ENCODE measurements at regions not wholly inside any gene's neighbourhood (a gene's known extent, or its start where the extent isn't known, plus 50 kb on each side); places are given as distances from the start of the nearest gene placed in this dataset.
"Not testable (repeated sequence)": the region's sequence is repeated elsewhere in the genome, so short reads cannot be mapped to it uniquely, and the experiment has no call there.

DNA sequence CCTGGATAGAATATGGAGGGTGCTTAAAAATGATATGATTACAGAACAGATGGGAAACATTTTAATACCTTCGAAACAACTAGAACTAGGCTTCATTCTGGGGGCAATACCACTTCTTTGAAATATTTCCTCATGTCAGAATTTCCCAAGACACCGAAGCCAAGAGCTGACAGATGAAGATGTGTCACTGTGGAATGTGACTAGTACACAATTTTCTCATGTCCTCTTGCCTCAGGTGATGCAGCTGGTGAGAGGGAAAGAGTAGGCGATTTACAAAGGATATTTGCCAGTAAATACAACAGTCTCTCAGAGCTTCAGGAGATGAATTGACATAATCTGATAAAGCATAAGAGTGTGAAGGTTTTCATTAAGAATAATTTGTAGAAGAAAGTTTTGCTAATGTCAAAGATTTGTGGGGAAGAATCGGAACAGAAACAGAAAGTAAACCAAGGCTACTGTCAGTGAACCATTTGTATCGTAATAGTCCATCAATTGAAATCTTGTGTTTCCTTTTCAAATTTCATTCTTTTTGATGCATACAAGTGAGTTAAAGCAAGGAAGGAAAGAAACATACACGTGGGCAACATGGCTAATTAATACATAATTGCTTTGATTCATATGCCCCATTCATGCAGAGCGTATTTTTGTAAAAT lies 164.7 kb upstream of the CCN2 start:
- no peaks in the 10 kb centered on the region for H3K36me3 ChIP-seq (ENCODE audit: control insufficient read depth in 2 of 2, insufficient read depth in 2 of 2, low read length in 2 of 2)
- peaks cover 0 to 2% of the 10 kb centered on the region in 2 donors for H3K4me1 ChIP-seq (ENCODE audit: control insufficient read depth in 2 of 2, insufficient read depth in 2 of 2, low read length in 2 of 2)
- peak overlapping the region; percentile 29 to 44 for H3K4me3 ChIP-seq (ENCODE audit: low read length in 2 of 2)
- H3K27me3 ChIP-seq (ENCODE audit: control insufficient read depth in 2 of 2, insufficient read depth in 2 of 2, low read length in 2 of 2), result no peaks in the 10 kb centered on the region
- H3K9ac ChIP-seq (ENCODE audit: low read depth in 1 of 2, low read length in 2 of 2), result no peak overlapping the region
- no peak overlapping the region for H3K27ac ChIP-seq (ENCODE audit: low read depth in 2 of 2, low read length in 2 of 2)
- H3K9me3 ChIP-seq (ENCODE audit: control insufficient read depth in 2 of 2, low read length in 2 of 2), result no peaks in the 10 kb centered on the region

DNA sequence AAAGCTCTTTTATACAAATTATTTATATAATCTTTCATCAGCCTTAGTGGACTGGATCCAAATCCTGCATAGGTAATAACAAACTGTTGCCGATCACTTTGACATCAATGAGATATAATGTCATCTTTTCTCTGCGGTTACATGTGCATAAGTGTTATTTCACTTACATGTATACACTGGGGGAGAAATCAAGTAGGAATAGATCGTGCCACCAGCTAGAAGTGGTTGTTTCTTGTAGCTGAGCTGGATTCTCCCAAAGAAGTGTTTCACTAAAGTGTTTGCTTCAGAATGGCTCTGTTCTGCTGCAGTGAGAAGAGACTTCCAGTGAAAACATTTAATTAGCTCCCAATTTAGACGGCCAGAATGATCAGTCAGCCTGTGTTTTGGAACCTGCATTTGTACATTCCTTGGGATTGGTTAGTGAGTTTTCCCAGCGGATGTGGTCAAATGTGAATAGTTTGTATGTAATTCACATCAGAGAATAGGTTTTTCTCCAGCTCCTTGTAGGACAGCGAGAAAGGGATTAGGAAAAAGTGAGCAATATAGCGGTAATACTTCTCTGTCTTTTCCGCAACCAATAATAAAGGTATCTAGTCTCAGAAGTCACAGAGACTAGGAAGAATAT lies 163.1 kb upstream of the CCN2 start:
- H3K4me3 ChIP-seq (ENCODE audit: low read length in 2 of 2), result no peak overlapping the region
- no peak overlapping the region for H3K9ac ChIP-seq (ENCODE audit: low read depth in 1 of 2, low read length in 2 of 2)
- no peaks in the 10 kb centered on the region for H3K27me3 ChIP-seq (ENCODE audit: control insufficient read depth in 2 of 2, insufficient read depth in 2 of 2, low read length in 2 of 2)
- peaks cover 0 to 2% of the 10 kb centered on the region in 2 donors for H3K4me1 ChIP-seq (ENCODE audit: control insufficient read depth in 2 of 2, insufficient read depth in 2 of 2, low read length in 2 of 2)
- H3K27ac ChIP-seq (ENCODE audit: low read depth in 2 of 2, low read length in 2 of 2), result no peak overlapping the region
- H3K9me3 ChIP-seq (ENCODE audit: control insufficient read depth in 2 of 2, low read length in 2 of 2), result peaks cover 0 to under 1% of the 10 kb centered on the region in 2 donors
- H3K36me3 ChIP-seq (ENCODE audit: control insufficient read depth in 2 of 2, insufficient read depth in 2 of 2, low read length in 2 of 2), result no peaks in the 10 kb centered on the region

DNA sequence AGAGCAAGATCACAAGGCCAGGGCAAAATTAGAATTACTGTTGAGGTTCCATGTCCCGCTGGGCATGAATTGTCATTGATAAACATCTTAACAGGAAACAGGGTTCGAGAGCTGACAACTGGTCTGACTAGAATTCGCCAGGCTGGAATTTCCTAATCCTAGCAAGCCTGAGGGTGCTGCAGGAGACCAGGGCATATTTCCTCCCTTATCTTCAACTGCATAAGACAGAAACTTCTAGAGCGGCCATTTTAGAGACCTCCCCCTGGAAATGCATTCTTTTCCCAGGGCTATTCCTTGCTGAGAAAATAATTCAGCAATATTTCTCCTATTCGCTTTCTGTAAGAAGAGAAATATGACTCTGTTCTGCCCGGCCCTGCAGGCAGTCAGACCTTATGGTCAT lies 158.6 kb upstream of the CCN2 start:
- H3K27me3 ChIP-seq (ENCODE audit: control insufficient read depth in 2 of 2, insufficient read depth in 2 of 2, low read length in 2 of 2); H3K4me3 ChIP-seq (ENCODE audit: low read length in 2 of 2); H3K4me1 ChIP-seq (ENCODE audit: control insufficient read depth in 2 of 2, insufficient read depth in 2 of 2, low read length in 2 of 2); H3K36me3 ChIP-seq (ENCODE audit: control insufficient read depth in 2 of 2, insufficient read depth in 2 of 2, low read length in 2 of 2); H3K27ac ChIP-seq (ENCODE audit: low read depth in 2 of 2, low read length in 2 of 2); H3K9me3 ChIP-seq (ENCODE audit: control insufficient read depth in 2 of 2, low read length in 2 of 2); H3K9ac ChIP-seq (ENCODE audit: low read depth in 1 of 2, low read length in 2 of 2): not testable (repeated sequence)

DNA sequence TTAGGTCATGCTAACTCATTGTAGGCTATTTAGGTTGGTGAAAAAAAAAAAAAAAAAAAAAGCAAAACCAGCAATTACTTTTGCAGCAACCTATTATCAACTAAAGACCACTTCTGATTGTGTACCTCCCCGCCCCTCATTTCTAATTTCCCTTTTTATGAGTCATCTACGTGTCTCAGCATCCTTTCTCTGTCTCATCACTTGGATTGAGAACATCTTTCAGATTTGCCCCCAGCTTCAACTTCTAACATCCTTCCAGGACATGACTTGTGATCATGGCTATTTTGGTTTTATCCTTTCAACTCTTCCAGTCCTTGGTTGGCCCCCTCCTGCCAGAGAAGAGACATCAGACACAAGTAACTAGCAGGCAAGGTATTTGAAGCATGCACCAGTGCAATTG lies 156.7 kb upstream of the CCN2 start:
- Histone ChIP-seq H3K36me3 (ENCODE audit: control insufficient read depth in 2 of 2, insufficient read depth in 2 of 2, low read length in 2 of 2) (no peaks in the 10 kb centered on the region), H3K4me1 (ENCODE audit: control insufficient read depth in 2 of 2, insufficient read depth in 2 of 2, low read length in 2 of 2) (no peaks in the 10 kb centered on the region), H3K9ac (ENCODE audit: low read depth in 1 of 2, low read length in 2 of 2) (no peak overlapping the region), H3K27me3 (ENCODE audit: control insufficient read depth in 2 of 2, insufficient read depth in 2 of 2, low read length in 2 of 2) (no peaks in the 10 kb centered on the region), H3K4me3 (ENCODE audit: low read length in 2 of 2) (no peak overlapping the region), H3K27ac (ENCODE audit: low read depth in 2 of 2, low read length in 2 of 2) (no peak overlapping the region), H3K9me3 (ENCODE audit: control insufficient read depth in 2 of 2, low read length in 2 of 2) (peaks cover 0 to 6% of the 10 kb centered on the region in 2 donors)

DNA sequence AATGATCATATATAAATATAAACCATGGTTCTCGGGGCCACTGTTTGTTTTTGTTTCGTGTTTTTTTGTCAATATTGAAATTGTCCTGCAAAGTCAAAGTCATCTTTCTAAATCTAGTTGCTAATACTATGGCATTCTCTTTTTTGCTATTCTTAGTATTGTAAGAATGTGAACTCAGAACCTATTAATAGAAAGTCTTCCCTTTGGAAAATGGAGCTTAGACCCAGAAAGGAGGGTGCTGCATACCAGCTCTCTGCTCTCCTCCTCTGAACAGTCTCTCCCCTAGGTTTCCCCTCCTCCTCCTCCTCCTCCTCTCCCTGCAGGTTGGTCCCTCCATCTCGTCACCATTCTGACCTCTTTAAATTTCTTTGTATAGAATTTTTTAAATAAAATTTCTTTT lies 150.4 kb upstream of the CCN2 start:
- Histone ChIP-seq H3K9ac (ENCODE audit: low read depth in 1 of 2, low read length in 2 of 2) (no peak overlapping the region), H3K9me3 (ENCODE audit: control insufficient read depth in 2 of 2, low read length in 2 of 2) (no peaks in the 10 kb centered on the region), H3K4me1 (ENCODE audit: control insufficient read depth in 2 of 2, insufficient read depth in 2 of 2, low read length in 2 of 2) (no peaks in the 10 kb centered on the region), H3K4me3 (ENCODE audit: low read length in 2 of 2) (no peak overlapping the region), H3K36me3 (ENCODE audit: control insufficient read depth in 2 of 2, insufficient read depth in 2 of 2, low read length in 2 of 2) (no peaks in the 10 kb centered on the region), H3K27me3 (ENCODE audit: control insufficient read depth in 2 of 2, insufficient read depth in 2 of 2, low read length in 2 of 2) (no peaks in the 10 kb centered on the region), H3K27ac (ENCODE audit: low read depth in 2 of 2, low read length in 2 of 2) (no peak overlapping the region)

DNA sequence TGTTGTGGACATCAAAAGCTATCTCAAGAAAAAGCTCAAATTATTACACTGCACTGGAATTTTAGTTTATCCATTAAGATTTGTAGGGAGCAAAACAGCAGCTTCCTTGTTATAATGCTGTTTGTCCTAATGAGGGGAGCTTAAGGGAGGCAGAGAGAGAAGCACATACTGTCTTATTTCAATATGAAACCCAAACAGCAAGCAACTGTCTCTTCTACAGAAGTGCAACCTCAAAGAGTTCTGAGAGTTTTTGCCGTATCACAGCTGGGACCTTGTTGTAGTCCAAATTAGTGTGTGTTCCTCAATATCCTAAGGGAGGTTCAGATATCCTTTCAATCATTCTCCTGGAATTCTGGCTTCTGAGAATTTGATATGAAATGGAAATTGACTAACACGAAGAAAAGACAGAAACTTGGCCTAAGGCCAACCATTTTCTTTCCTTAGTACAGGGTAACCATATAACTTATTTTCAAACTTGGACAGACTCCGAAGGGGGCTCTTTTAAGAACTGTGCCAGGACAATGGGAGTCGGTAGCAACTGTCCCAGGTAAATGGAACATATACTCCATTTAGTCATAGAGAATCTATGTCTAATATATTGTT lies 149.3 kb upstream of the CCN2 start:
- H3K4me1 ChIP-seq (ENCODE audit: control insufficient read depth in 2 of 2, insufficient read depth in 2 of 2, low read length in 2 of 2), result no peaks in the 10 kb centered on the region
- H3K27me3 ChIP-seq (ENCODE audit: control insufficient read depth in 2 of 2, insufficient read depth in 2 of 2, low read length in 2 of 2), result no peaks in the 10 kb centered on the region
- no peak overlapping the region for H3K27ac ChIP-seq (ENCODE audit: low read depth in 2 of 2, low read length in 2 of 2)
- no peaks in the 10 kb centered on the region for H3K9me3 ChIP-seq (ENCODE audit: control insufficient read depth in 2 of 2, low read length in 2 of 2)
- H3K4me3 ChIP-seq (ENCODE audit: low read length in 2 of 2), result no peak overlapping the region
- H3K36me3 ChIP-seq (ENCODE audit: control insufficient read depth in 2 of 2, insufficient read depth in 2 of 2, low read length in 2 of 2), result no peaks in the 10 kb centered on the region
- no peak overlapping the region for H3K9ac ChIP-seq (ENCODE audit: low read depth in 1 of 2, low read length in 2 of 2)

DNA sequence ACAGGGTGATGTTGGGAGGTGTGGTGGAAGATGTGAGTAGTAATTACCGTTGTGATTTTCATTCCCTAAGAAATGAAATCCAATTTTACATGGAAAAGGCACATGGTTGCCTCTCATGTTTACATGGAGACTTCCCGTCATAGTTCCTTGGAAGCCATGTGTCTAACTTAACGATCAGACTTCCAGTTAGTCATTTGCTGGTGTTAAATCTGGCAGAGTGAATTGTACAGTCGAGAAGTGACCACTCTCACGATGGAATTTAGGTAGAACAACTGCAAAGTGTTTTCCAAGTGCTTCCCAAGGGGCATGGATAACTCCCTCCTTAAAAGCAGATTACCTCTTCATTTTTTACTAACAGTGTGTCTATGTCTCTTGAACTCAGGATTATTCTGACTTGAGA lies 145.8 kb upstream of the CCN2 start:
- no peak overlapping the region for H3K9ac ChIP-seq (ENCODE audit: low read depth in 1 of 2, low read length in 2 of 2)
- no peaks in the 10 kb centered on the region for H3K9me3 ChIP-seq (ENCODE audit: control insufficient read depth in 2 of 2, low read length in 2 of 2)

DNA sequence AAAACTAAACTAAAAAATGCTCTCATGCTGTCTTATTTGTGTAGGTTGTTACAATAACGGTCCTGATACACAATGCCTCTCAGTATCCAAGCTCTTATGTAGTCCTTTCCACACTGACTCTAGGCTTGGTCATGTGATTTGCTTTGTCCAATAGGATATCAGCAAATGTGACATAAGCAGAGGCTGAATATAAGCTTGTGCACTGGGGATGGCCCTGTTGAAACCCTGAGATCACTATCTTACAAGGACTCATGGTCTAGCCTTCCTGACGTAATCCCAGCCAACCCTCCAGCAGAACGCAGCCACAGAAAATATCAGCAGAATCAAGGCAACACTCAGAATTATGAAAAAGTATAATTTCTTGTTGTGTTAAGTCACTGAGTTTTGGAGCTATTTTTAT lies 145.1 kb upstream of the CCN2 start:
- Histone ChIP-seq H3K27ac (ENCODE audit: low read depth in 2 of 2, low read length in 2 of 2) (no peak overlapping the region), H3K9me3 (ENCODE audit: control insufficient read depth in 2 of 2, low read length in 2 of 2) (no peaks in the 10 kb centered on the region), H3K9ac (ENCODE audit: low read depth in 1 of 2, low read length in 2 of 2) (no peak overlapping the region), H3K36me3 (ENCODE audit: control insufficient read depth in 2 of 2, insufficient read depth in 2 of 2, low read length in 2 of 2) (no peaks in the 10 kb centered on the region), H3K4me1 (ENCODE audit: control insufficient read depth in 2 of 2, insufficient read depth in 2 of 2, low read length in 2 of 2) (no peaks in the 10 kb centered on the region), H3K4me3 (ENCODE audit: low read length in 2 of 2) (no peak overlapping the region), H3K27me3 (ENCODE audit: control insufficient read depth in 2 of 2, insufficient read depth in 2 of 2, low read length in 2 of 2) (no peaks in the 10 kb centered on the region)

More for the DNA sequence above, 145.8 kb upstream of the CCN2 start:
- no peaks in the 10 kb centered on the region for H3K27me3 ChIP-seq (ENCODE audit: control insufficient read depth in 2 of 2, insufficient read depth in 2 of 2, low read length in 2 of 2)
- no peak overlapping the region for H3K27ac ChIP-seq (ENCODE audit: low read depth in 2 of 2, low read length in 2 of 2)
- H3K36me3 ChIP-seq (ENCODE audit: control insufficient read depth in 2 of 2, insufficient read depth in 2 of 2, low read length in 2 of 2), result no peaks in the 10 kb centered on the region
- H3K4me1 ChIP-seq (ENCODE audit: control insufficient read depth in 2 of 2, insufficient read depth in 2 of 2, low read length in 2 of 2), result no peaks in the 10 kb centered on the region
- no peak overlapping the region for H3K4me3 ChIP-seq (ENCODE audit: low read length in 2 of 2)

DNA sequence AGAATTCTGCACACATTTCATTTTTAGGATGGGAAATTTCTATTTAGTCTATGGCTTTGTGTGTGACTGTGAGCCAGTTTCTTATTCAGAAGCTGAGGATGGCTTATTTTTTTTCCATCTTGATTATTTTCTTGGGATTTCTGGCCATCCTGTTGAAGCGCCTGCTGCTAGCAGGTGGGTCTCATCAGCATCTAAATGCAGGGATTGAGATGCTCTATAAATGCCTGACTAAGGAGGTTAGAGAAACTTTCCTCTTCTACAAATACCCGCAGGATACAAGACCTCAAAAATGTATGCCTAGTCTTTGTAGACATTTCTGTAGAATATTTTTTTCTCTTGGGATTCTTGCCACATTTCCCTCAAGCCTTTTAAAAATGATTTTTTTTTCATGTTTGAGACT lies 138.0 kb upstream of the CCN2 start:
- Histone ChIP-seq H3K27me3 (ENCODE audit: control insufficient read depth in 2 of 2, insufficient read depth in 2 of 2, low read length in 2 of 2) (no peaks in the 10 kb centered on the region), H3K4me3 (ENCODE audit: low read length in 2 of 2) (no peak overlapping the region), H3K9me3 (ENCODE audit: control insufficient read depth in 2 of 2, low read length in 2 of 2) (no peaks in the 10 kb centered on the region), H3K27ac (ENCODE audit: low read depth in 2 of 2, low read length in 2 of 2) (no peak overlapping the region), H3K4me1 (ENCODE audit: control insufficient read depth in 2 of 2, insufficient read depth in 2 of 2, low read length in 2 of 2) (no peaks in the 10 kb centered on the region), H3K36me3 (ENCODE audit: control insufficient read depth in 2 of 2, insufficient read depth in 2 of 2, low read length in 2 of 2) (no peaks in the 10 kb centered on the region), H3K9ac (ENCODE audit: low read depth in 1 of 2, low read length in 2 of 2) (no peak overlapping the region)

DNA sequence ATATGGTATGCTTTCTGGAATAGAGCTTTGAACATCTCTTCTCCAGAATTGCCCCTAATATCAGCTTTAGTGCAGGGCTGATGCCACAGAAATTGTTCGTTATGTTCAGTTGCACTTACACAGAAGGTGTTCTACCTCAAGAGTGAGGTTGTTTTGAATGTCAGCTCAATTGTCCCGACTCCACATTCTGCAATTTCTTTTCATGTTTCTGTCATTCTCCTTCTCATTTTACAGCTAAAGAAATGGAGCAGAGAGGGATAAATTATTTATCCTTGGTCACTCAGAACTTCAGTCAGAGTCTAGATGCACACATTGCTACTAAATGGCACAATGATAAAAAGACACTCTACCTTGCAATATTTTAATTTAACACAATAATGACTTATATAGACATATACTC lies 137.0 kb upstream of the CCN2 start:
- Histone ChIP-seq H3K4me1 (ENCODE audit: control insufficient read depth in 2 of 2, insufficient read depth in 2 of 2, low read length in 2 of 2) (no peaks in the 10 kb centered on the region), H3K27ac (ENCODE audit: low read depth in 2 of 2, low read length in 2 of 2) (no peak overlapping the region), H3K4me3 (ENCODE audit: low read length in 2 of 2) (no peak overlapping the region), H3K9ac (ENCODE audit: low read depth in 1 of 2, low read length in 2 of 2) (no peak overlapping the region), H3K36me3 (ENCODE audit: control insufficient read depth in 2 of 2, insufficient read depth in 2 of 2, low read length in 2 of 2) (no peaks in the 10 kb centered on the region), H3K27me3 (ENCODE audit: control insufficient read depth in 2 of 2, insufficient read depth in 2 of 2, low read length in 2 of 2) (no peaks in the 10 kb centered on the region), H3K9me3 (ENCODE audit: control insufficient read depth in 2 of 2, low read length in 2 of 2) (no peaks in the 10 kb centered on the region)

All from mucosa of rectum (tissue), 2 donors.